ENCODE measurements at regions not wholly inside any gene's neighbourhood (a gene's known extent, or its start where the extent isn't known, plus 50 kb on each side); places are given as distances from the start of the nearest gene placed in this dataset.
"Not testable (repeated sequence)": the region's sequence is repeated elsewhere in the genome, so short reads cannot be mapped to it uniquely, and the experiment has no call there.

DNA sequence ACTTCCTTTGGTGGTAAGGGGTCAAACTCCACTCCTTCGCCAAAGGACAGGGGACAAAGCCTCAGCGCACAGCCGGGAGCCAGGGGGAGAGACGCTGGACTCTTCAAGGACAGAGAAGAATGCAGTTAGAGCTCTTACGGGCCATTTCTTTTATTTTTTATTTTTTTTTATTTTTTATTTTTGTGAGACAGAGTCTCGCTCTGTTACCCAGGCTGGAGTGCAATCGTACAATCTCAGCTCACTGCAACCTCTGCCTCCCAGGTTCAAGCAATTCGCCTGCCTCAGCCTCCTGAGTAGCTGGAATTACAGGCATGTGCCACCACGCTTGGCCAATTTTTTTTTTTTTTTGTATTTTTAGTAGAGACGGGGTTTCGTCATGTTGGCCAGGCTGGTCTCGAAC lies 93.2 kb upstream of the RPH3AL start, which contains the start of gene RFLNB:
Gene RFLNB (minus strand): TSS at position 101 of the 400 bp plus-strand sequence.
- not testable (repeated sequence) for H3K27ac ChIP-seq (ENCODE audit: low read depth, low read length); H3K36me3 ChIP-seq (ENCODE audit: insufficient read depth, low read length); H3K4me3 ChIP-seq (ENCODE audit: low read depth in 1 of 2, low read length in 2 of 2); H3K4me1 ChIP-seq (ENCODE audit: insufficient read depth, low read length); H3K27me3 ChIP-seq (ENCODE audit: control insufficient read depth in 1 of 2, insufficient read depth in 2 of 2, low read length in 2 of 2); H3K9me3 ChIP-seq (ENCODE audit: low read length); H3K9ac ChIP-seq (ENCODE audit: low read length)

DNA sequence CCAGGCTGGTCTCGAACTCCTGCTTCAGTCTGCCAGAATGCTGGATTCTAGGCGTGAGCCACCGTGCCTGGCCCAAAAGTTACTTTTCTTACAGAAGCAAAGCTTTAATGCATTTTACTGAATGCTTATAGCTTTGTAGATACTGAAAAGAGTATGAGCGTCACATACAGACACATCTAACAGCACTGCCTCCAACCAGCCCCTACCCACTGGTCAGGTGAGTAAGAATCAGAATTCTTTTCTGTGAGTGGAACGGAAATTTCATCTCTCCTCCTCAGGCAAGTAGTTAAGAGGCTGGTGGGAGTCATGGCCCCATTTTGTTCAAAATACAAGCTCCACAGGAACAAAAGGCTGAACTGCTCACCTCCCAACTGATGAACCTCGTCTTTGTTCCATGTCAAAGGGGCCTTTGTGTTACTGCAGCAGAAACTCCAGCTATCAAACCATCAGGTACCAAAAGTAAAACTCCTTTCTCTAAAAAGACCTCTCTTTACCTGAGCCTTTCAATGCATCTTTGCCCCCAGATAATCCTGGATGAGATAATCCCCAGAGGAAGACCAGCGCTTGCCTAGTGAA lies 92.4 kb upstream of the RPH3AL start:
- H3K36me3 ChIP-seq (ENCODE audit: insufficient read depth, low read length): peaks cover 9% of the 10 kb centered on the region
- H3K9me3 ChIP-seq (ENCODE audit: low read length): no peaks in the 10 kb centered on the region
- no peak overlapping the region for H3K4me3 ChIP-seq (ENCODE audit: low read depth in 1 of 2, low read length in 2 of 2)
- no peaks in the 10 kb centered on the region for H3K4me1 ChIP-seq (ENCODE audit: insufficient read depth, low read length)
- no peak overlapping the region for H3K9ac ChIP-seq (ENCODE audit: low read length)
- H3K27ac ChIP-seq (ENCODE audit: low read depth, low read length): no peak overlapping the region
- no peaks in the 10 kb centered on the region for H3K27me3 ChIP-seq (ENCODE audit: control insufficient read depth in 1 of 2, insufficient read depth in 2 of 2, low read length in 2 of 2)

DNA sequence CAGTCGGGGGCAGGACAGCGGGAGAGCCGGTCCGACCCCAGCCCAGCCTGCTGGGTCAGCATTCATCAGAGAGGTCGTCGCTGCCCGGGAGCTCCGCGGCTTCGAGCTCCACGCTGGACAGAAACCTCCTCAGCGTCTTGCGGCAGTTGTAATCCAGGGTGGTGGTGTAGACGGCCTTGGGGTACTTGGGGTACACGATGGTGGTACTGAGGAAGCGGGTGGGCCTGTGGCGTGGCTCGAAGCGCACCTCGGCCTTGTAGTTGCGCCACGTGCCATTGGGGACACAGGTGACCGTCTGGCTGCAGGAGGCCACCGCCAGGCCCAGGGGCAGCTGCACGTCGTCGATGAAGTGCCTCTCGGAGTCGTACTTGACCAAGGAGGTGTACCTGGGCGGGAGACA lies 90.5 kb upstream of the RPH3AL start:
- Histone ChIP-seq H3K27ac (ENCODE audit: low read depth, low read length) (no peak overlapping the region), H3K27me3 (ENCODE audit: control insufficient read depth in 1 of 2, insufficient read depth in 2 of 2, low read length in 2 of 2) (no peaks in the 10 kb centered on the region), H3K9ac (ENCODE audit: low read length) (no peak overlapping the region), H3K36me3 (ENCODE audit: insufficient read depth, low read length) (peaks cover 9% of the 10 kb centered on the region), H3K4me1 (ENCODE audit: insufficient read depth, low read length) (no peaks in the 10 kb centered on the region), H3K4me3 (ENCODE audit: low read depth in 1 of 2, low read length in 2 of 2) (no peak overlapping the region), H3K9me3 (ENCODE audit: low read length) (no peaks in the 10 kb centered on the region)

DNA sequence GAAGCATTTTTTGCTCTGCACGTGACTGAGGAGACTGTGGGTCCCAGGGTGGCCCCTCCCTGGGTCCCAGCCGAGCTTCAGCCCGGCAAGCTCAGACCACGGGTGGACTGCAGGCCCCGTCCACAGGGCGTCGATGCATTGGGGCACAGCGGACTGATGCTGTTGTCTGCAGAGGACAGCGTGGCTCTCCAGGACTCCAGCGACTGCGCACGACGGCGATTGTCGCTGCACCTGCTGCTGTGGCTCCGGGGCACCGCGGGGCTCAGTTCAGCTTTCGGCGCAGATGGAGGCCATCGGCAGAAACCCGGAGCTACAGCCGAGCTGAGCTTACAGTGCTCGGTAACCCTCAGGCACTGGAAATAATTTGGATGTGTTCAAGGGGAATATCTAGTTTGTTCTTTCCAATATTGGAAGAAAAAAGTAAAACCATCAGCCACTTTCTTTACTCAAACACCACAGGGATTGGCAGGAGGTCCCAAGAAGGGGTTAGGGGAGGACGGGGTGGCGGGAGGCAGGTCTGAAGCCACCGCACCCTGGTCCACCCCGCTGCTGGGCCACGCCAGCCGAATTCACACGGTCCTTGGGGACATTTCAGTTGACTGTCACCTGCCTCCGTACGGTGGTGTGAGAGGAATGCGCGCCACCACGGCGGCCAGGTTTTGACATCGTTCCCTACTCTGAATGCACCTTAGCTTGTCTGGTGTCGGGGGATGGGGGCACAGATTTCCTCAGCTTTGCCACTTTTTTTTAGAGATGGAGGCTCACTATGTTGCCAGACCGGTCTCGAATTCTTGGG lies 88.7 kb upstream of the RPH3AL start:
- Histone ChIP-seq H3K9ac (ENCODE audit: low read length) (no peak overlapping the region), H3K27ac (ENCODE audit: low read depth, low read length) (no peak overlapping the region), H3K4me3 (ENCODE audit: low read depth in 1 of 2, low read length in 2 of 2) (no peak overlapping the region), H3K27me3 (ENCODE audit: control insufficient read depth in 1 of 2, insufficient read depth in 2 of 2, low read length in 2 of 2) (no peaks in the 10 kb centered on the region), H3K9me3 (ENCODE audit: low read length) (no peaks in the 10 kb centered on the region), H3K4me1 (ENCODE audit: insufficient read depth, low read length) (no peaks in the 10 kb centered on the region), H3K36me3 (ENCODE audit: insufficient read depth, low read length) (peaks cover 9% of the 10 kb centered on the region)

DNA sequence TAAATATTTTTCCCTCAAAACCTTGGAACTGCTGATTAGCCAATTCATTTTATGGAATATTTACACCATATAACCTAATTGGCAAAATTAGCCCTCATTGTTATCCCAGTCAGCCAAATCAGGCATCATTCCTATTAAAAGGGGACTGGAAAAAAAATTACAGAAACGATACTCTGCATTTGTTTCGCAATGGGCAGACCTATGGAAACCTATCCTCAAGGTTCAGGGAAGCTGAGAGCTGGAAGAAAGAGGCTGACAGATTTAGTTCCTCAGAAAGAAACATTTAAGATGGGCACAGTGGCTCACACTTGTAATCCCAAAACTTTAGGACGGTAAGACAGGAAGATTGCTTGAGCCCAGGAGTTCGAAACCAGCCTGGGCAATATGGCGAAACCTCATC lies 85.6 kb upstream of the RPH3AL start:
- H3K36me3 ChIP-seq (ENCODE audit: insufficient read depth, low read length): no peaks in the 10 kb centered on the region
- H3K27ac ChIP-seq (ENCODE audit: low read depth, low read length): no peak overlapping the region
- H3K9me3 ChIP-seq (ENCODE audit: low read length): no peaks in the 10 kb centered on the region
- H3K9ac ChIP-seq (ENCODE audit: low read length): no peak overlapping the region
- H3K27me3 ChIP-seq (ENCODE audit: control insufficient read depth in 1 of 2, insufficient read depth in 2 of 2, low read length in 2 of 2): no peaks in the 10 kb centered on the region
- no peaks in the 10 kb centered on the region for H3K4me1 ChIP-seq (ENCODE audit: insufficient read depth, low read length)
- no peak overlapping the region for H3K4me3 ChIP-seq (ENCODE audit: low read depth in 1 of 2, low read length in 2 of 2)

DNA sequence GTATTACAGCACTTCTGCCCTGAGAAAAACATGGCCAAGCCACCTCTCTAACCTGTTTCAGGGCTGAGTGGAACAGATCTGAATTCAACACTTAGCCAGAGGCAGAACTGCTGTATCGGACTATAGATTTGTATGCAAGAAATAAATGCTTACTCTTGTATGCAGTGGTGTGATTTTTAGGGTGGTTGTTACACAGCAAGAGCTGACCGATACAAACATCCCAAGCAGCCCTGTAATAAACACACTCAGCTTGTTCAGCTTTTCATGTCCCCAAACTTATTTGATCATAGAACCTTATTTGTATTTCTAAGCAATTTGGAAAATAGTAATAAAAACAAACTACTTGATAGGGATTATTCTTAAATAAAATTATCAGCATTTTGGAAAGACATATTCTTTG lies 84.9 kb upstream of the RPH3AL start:
- no peaks in the 10 kb centered on the region for H3K4me1 ChIP-seq (ENCODE audit: insufficient read depth, low read length)
- H3K27ac ChIP-seq (ENCODE audit: low read depth, low read length): no peak overlapping the region
- H3K4me3 ChIP-seq (ENCODE audit: low read depth in 1 of 2, low read length in 2 of 2): no peak overlapping the region

DNA sequence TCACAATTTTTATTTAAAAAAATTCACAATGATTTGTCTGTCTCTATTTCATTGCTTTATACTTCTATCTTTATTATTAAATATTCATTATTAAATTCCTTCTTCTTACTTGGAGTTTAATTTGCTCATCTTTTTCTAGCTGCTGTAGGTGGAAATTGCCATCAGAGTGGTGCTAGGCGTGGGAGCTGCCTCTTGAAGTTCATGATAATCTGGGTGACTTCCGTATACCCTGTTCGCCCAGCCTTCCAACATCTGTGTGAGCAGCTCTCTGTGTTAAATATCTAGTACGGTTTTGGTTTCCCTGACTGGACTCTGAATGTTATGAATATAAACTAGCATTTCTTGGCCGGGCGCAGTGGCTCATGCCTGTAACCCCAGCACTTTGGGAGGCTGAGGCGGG lies 84.0 kb upstream of the RPH3AL start:
- no peak overlapping the region for H3K27ac ChIP-seq (ENCODE audit: low read depth, low read length)
- H3K4me1 ChIP-seq (ENCODE audit: insufficient read depth, low read length): no peaks in the 10 kb centered on the region
- no peaks in the 10 kb centered on the region for H3K27me3 ChIP-seq (ENCODE audit: control insufficient read depth in 1 of 2, insufficient read depth in 2 of 2, low read length in 2 of 2)

More for the DNA sequence above, 84.9 kb upstream of the RPH3AL start:
- Histone ChIP-seq H3K9me3 (ENCODE audit: low read length) (no peaks in the 10 kb centered on the region), H3K36me3 (ENCODE audit: insufficient read depth, low read length) (no peaks in the 10 kb centered on the region), H3K27me3 (ENCODE audit: control insufficient read depth in 1 of 2, insufficient read depth in 2 of 2, low read length in 2 of 2) (no peaks in the 10 kb centered on the region), H3K9ac (ENCODE audit: low read length) (no peak overlapping the region)

DNA sequence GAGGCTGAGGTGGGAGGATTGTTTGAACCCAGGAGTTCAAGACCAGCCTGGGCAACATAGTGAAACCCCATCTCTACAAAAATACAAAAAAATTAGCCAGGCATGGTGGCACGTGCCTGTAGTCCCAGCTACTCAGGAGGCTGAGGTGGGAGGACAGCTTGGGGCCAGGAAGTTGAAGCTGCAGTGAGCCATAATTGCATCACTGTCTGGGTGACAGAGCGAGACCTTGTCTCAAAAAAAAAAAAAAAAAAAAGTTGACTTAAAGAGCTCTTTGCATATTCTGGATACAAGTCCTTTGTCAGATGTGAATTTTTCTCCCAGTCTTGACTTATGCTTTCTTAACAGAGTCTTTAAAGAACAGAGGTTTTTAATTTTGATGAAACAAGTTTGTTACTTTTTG lies 79.9 kb upstream of the RPH3AL start:
- H3K9ac ChIP-seq (ENCODE audit: low read length); H3K27ac ChIP-seq (ENCODE audit: low read depth, low read length); H3K27me3 ChIP-seq (ENCODE audit: control insufficient read depth in 1 of 2, insufficient read depth in 2 of 2, low read length in 2 of 2); H3K36me3 ChIP-seq (ENCODE audit: insufficient read depth, low read length); H3K4me1 ChIP-seq (ENCODE audit: insufficient read depth, low read length); H3K4me3 ChIP-seq (ENCODE audit: low read depth in 1 of 2, low read length in 2 of 2); H3K9me3 ChIP-seq (ENCODE audit: low read length): not testable (repeated sequence)

More for the DNA sequence above, 84.0 kb upstream of the RPH3AL start:
- Histone ChIP-seq H3K9me3 (ENCODE audit: low read length) (no peaks in the 10 kb centered on the region), H3K4me3 (ENCODE audit: low read depth in 1 of 2, low read length in 2 of 2) (no peak overlapping the region), H3K36me3 (ENCODE audit: insufficient read depth, low read length) (no peaks in the 10 kb centered on the region), H3K9ac (ENCODE audit: low read length) (no peak overlapping the region)

DNA sequence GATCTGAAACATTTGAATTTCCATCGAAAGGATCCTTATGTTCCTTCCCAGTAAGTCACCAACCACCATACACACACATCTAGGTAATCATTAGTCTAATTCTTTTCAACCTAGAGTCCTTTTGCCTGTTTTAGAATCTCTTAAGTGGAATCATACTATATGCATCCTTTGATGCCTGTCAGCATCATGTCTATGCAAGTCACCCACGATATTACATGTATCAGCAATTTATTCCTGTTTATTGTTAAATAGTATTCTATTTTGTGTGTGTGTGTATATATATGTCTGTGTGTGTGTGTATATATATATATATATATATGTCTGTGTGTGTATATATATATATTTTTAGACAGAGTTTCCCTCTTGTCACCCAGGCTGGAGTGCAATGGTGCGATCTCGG lies 78.9 kb upstream of the RPH3AL start:
- Histone ChIP-seq H3K4me3 (ENCODE audit: low read depth in 1 of 2, low read length in 2 of 2) (no peak overlapping the region), H3K27ac (ENCODE audit: low read depth, low read length) (no peak overlapping the region), H3K9me3 (ENCODE audit: low read length) (no peaks in the 10 kb centered on the region), H3K9ac (ENCODE audit: low read length) (no peak overlapping the region), H3K27me3 (ENCODE audit: control insufficient read depth in 1 of 2, insufficient read depth in 2 of 2, low read length in 2 of 2) (no peaks in the 10 kb centered on the region), H3K36me3 (ENCODE audit: insufficient read depth, low read length) (no peaks in the 10 kb centered on the region), H3K4me1 (ENCODE audit: insufficient read depth, low read length) (no peaks in the 10 kb centered on the region)

DNA sequence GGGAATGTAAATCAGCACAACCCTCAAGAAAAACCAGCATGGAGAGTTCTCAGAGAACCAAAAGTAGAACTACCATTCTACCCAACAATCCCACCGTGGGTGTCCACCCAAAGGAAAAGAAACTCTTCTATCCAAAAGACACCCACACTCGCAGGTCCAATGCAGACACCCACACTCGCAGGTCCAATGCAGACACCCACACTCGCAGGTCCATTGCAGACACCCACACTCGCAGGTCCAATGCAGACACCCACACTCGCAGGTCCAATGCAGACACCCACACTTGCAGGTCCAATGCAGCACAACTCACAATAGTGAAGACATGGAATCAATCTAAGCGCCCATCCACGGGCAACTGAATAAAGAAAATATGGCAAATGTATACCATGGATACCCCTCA lies 77.0 kb upstream of the RPH3AL start:
- Histone ChIP-seq H3K4me3 (ENCODE audit: low read depth in 1 of 2, low read length in 2 of 2) (no peak overlapping the region), H3K27me3 (ENCODE audit: control insufficient read depth in 1 of 2, insufficient read depth in 2 of 2, low read length in 2 of 2) (no peaks in the 10 kb centered on the region), H3K36me3 (ENCODE audit: insufficient read depth, low read length) (no peaks in the 10 kb centered on the region), H3K9ac (ENCODE audit: low read length) (no peak overlapping the region), H3K9me3 (ENCODE audit: low read length) (no peaks in the 10 kb centered on the region), H3K4me1 (ENCODE audit: insufficient read depth, low read length) (no peaks in the 10 kb centered on the region), H3K27ac (ENCODE audit: low read depth, low read length) (no peak overlapping the region)

DNA sequence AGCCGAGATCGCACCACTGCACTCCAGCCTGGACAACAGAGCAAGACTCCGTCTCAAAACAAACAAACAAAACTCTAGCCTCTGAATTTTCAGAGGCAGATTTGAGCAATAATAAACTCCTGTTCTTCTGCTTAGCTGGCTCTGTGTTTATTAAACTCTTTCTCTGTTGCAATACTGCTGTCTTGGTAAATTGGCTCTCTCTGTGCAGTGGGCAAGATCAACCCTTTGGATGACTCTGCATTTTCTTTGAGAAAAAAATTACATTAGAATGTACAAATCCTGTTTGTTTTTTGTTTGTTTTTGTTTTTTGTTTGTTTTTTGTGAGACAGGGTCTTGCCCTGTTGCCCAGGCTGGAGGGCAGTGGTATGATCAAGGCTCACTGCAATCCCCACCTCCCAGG lies 75.8 kb upstream of the RPH3AL start:
- H3K27ac ChIP-seq (ENCODE audit: low read depth, low read length): no peak overlapping the region
- H3K4me1 ChIP-seq (ENCODE audit: insufficient read depth, low read length): no peaks in the 10 kb centered on the region
- no peaks in the 10 kb centered on the region for H3K36me3 ChIP-seq (ENCODE audit: insufficient read depth, low read length)
- H3K9ac ChIP-seq (ENCODE audit: low read length): no peak overlapping the region
- H3K4me3 ChIP-seq (ENCODE audit: low read depth in 1 of 2, low read length in 2 of 2): no peak overlapping the region
- no peaks in the 10 kb centered on the region for H3K9me3 ChIP-seq (ENCODE audit: low read length)
- H3K27me3 ChIP-seq (ENCODE audit: control insufficient read depth in 1 of 2, insufficient read depth in 2 of 2, low read length in 2 of 2): no peaks in the 10 kb centered on the region

DNA sequence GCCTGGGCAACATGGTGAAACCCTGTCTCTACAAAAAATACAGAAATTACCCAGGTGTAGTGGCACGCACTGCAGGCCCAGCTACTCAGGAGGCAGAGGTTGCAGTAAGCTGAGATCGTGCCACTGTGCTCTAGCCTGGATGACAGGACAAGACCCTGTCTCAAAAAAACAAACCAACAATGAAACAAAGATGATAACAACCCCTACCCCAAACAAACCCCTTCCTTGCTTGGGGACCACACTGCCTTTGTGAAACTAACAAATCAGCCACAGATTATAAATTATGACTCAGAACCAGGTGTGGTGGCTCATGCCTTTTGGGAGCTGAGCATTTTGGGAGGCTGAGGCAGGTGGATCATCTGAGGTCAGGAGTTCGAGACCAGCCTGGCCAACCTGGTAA lies 75.3 kb upstream of the RPH3AL start:
- Histone ChIP-seq H3K36me3 (ENCODE audit: insufficient read depth, low read length) (no peaks in the 10 kb centered on the region), H3K27me3 (ENCODE audit: control insufficient read depth in 1 of 2, insufficient read depth in 2 of 2, low read length in 2 of 2) (no peaks in the 10 kb centered on the region), H3K9me3 (ENCODE audit: low read length) (no peaks in the 10 kb centered on the region), H3K27ac (ENCODE audit: low read depth, low read length) (no peak overlapping the region), H3K4me3 (ENCODE audit: low read depth in 1 of 2, low read length in 2 of 2) (no peak overlapping the region), H3K9ac (ENCODE audit: low read length) (no peak overlapping the region), H3K4me1 (ENCODE audit: insufficient read depth, low read length) (no peaks in the 10 kb centered on the region)
